ENCODE measurements at regions not wholly inside any gene's neighbourhood (a gene's known extent, or its start where the extent isn't known, plus 50 kb on each side); places are given as distances from the start of the nearest gene placed in this dataset.

DNA sequence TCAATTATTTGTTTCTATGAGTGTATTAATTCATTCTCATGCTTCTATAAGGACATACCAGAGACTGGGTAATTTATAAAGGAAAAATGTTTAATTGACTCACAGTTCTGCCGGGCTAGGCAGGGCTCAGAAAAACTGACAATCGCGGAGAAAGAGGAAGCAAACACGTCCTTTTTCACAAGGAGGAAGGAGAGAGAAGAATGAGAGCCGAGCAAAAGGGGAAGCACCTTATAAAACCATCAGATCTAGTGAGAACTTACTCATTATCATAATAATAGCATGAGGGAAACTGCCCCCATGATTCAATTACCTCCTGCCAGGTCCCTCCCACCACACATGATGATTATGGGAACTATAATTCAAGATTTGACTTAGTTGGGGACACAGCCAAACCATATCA, 294.0 kb downstream of the DSC3 start:
- TF ChIP-seq, protein P1, sequence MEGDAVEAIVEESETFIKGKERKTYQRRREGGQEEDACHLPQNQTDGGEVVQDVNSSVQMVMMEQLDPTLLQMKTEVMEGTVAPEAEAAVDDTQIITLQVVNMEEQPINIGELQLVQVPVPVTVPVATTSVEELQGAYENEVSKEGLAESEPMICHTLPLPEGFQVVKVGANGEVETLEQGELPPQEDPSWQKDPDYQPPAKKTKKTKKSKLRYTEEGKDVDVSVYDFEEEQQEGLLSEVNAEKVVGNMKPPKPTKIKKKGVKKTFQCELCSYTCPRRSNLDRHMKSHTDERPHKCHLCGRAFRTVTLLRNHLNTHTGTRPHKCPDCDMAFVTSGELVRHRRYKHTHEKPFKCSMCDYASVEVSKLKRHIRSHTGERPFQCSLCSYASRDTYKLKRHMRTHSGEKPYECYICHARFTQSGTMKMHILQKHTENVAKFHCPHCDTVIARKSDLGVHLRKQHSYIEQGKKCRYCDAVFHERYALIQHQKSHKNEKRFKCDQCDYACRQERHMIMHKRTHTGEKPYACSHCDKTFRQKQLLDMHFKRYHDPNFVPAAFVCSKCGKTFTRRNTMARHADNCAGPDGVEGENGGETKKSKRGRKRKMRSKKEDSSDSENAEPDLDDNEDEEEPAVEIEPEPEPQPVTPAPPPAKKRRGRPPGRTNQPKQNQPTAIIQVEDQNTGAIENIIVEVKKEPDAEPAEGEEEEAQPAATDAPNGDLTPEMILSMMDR (conservative IDR thresholded peaks at IDR 0.05 in 1 of 2, IDR thresholded peaks at IDR 0.05 in 1 of 2; ENCODE audit: low read depth in 1 of 2, low read length in 2 of 2): no peak
- TF ChIP-seq EZH2 (IDR thresholded peaks at IDR 0.05; ENCODE audit: low read length, missing control alignments): no peak

Data from fibroblast of lung (primary cell).